HEK293 (cell line): ENCODE measurements at regions not wholly inside any gene's neighbourhood (a gene's known extent, or its start where the extent isn't known, plus 50 kb on each side); places are given as distances from the start of the nearest gene placed in this dataset.
"Not testable (repeated sequence)": the region's sequence is repeated elsewhere in the genome, so short reads cannot be mapped to it uniquely, and the experiment has no call there.

ENCODE experiments used
- MEIS1 ChIP-seq: sonication (generic); formaldehyde crosslinking; IDR thresholded peaks from 2 replicates; pipeline ENCODE4 v1.8.1; 2022; ENCODE audit warnings: missing genetic modification reagents, mild to moderate bottlenecking, borderline replicate concordance
- SP2 ChIP-seq: fragments of 450-650 bp; formaldehyde crosslinking; IDR thresholded peaks from 2 replicates; pipeline ENCODE4 v1.5.1; 2016; ENCODE audit warnings: missing biosample characterization, missing genetic modification characterization
- ZEB2 ChIP-seq: fragments of 450-650 bp; formaldehyde crosslinking; IDR thresholded peaks from 2 replicates; pipeline ENCODE4 v1.5.1; 2016; ENCODE audit warnings: missing biosample characterization, missing genetic modification characterization
- ZNF24 ChIP-seq: fragments of 450-650 bp; formaldehyde crosslinking; IDR thresholded peaks from 2 replicates; pipeline ENCODE4 v1.5.1; 2016; ENCODE audit warnings: missing biosample characterization, missing genetic modification characterization
- ZNF510 ChIP-seq: fragments of 450-650 bp; formaldehyde crosslinking; IDR thresholded peaks from 2 replicates; pipeline ENCODE4 v1.5.1; 2018; ENCODE audit warnings: mild to moderate bottlenecking, missing genetic modification characterization, missing biosample characterization; ENCODE audit not compliant: insufficient replicate concordance
- ZNF548 ChIP-seq: fragments of 450-650 bp; formaldehyde crosslinking; IDR thresholded peaks from 2 replicates; pipeline ENCODE4 v1.5.1; 2016; ENCODE audit warnings: missing biosample characterization, missing genetic modification characterization
- ZNF785 ChIP-seq: fragments of 450-650 bp; formaldehyde crosslinking; IDR thresholded peaks from 2 replicates; pipeline ENCODE4 v1.5.1; 2016; ENCODE audit warnings: missing biosample characterization, missing genetic modification characterization
- TF ChIP-seq, protein P1 (sequence below): fragments of 450-650 bp; formaldehyde crosslinking; IDR thresholded peaks from 2 replicates; pipeline ENCODE4 v1.5.1; 2016; ENCODE audit warnings: missing biosample characterization, missing genetic modification characterization
- TF ChIP-seq, protein P2 (sequence below): fragments of 450-650 bp; formaldehyde crosslinking; IDR thresholded peaks from 2 replicates; pipeline ENCODE4 v1.5.1; 2016; ENCODE audit warnings: missing biosample characterization, missing genetic modification characterization
- TF ChIP-seq, protein P3 (sequence below): fragments of 450-650 bp; formaldehyde crosslinking; IDR thresholded peaks from 2 replicates; pipeline ENCODE4 v1.5.1; 2016; ENCODE audit warnings: missing biosample characterization, missing genetic modification characterization
- TF ChIP-seq, protein P4 (sequence below): sonication (generic); formaldehyde crosslinking; IDR thresholded peaks from 2 replicates; pipeline ENCODE4 v1.8.1; 2022; ENCODE audit warnings: mild to moderate bottlenecking, moderate library complexity, missing genetic modification reagents
- TF ChIP-seq, protein P5 (sequence below): fragments of 450-650 bp; formaldehyde crosslinking; IDR thresholded peaks from 2 replicates; pipeline ENCODE4 v1.5.1; 2017; ENCODE audit warnings: missing biosample characterization, mild to moderate bottlenecking, missing genetic modification characterization, moderate library complexity

DNA sequence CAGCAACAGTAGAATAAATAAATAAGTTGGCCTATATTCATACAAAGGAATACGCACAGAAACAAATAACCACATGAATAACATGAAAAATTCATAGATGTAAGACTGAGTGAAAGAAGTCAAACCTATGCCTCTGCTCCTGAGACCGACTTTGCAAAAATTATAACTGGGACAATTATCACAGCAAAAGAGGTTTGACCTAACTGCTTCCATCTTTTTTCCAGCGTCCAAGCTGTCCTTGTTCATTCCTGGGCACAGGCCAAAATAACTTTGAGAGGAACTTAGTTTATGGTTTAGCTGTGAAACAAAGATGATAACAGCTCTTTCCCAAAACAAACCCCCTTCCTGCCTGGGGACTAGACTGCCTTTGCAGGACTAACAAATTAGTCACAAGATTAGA, 109.6 kb upstream of the NBPF11 start:
- TF ChIP-seq ZNF548 (tag by site-specific recombination); SP2 (tag by site-specific recombination); MEIS1 (CRISPR knock-in tag); ZNF785 (tag by site-specific recombination); ZNF510 (tag by site-specific recombination); ZEB2 (tag by site-specific recombination); ZNF24 (tag by site-specific recombination): not testable (repeated sequence)
- TF ChIP-seq, protein P1, sequence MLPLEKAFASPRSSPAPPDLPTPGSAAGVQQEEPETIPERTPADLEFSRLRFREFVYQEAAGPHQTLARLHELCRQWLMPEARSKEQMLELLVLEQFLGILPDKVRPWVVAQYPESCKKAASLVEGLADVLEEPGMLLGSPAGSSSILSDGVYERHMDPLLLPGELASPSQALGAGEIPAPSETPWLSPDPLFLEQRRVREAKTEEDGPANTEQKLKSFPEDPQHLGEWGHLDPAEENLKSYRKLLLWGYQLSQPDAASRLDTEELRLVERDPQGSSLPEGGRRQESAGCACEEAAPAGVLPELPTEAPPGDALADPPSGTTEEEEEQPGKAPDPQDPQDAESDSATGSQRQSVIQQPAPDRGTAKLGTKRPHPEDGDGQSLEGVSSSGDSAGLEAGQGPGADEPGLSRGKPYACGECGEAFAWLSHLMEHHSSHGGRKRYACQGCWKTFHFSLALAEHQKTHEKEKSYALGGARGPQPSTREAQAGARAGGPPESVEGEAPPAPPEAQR (tag by site-specific recombination): not testable (repeated sequence)
- TF ChIP-seq, protein P2, sequence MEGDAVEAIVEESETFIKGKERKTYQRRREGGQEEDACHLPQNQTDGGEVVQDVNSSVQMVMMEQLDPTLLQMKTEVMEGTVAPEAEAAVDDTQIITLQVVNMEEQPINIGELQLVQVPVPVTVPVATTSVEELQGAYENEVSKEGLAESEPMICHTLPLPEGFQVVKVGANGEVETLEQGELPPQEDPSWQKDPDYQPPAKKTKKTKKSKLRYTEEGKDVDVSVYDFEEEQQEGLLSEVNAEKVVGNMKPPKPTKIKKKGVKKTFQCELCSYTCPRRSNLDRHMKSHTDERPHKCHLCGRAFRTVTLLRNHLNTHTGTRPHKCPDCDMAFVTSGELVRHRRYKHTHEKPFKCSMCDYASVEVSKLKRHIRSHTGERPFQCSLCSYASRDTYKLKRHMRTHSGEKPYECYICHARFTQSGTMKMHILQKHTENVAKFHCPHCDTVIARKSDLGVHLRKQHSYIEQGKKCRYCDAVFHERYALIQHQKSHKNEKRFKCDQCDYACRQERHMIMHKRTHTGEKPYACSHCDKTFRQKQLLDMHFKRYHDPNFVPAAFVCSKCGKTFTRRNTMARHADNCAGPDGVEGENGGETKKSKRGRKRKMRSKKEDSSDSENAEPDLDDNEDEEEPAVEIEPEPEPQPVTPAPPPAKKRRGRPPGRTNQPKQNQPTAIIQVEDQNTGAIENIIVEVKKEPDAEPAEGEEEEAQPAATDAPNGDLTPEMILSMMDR (tag by site-specific recombination): not testable (repeated sequence)
- TF ChIP-seq, protein P3, sequence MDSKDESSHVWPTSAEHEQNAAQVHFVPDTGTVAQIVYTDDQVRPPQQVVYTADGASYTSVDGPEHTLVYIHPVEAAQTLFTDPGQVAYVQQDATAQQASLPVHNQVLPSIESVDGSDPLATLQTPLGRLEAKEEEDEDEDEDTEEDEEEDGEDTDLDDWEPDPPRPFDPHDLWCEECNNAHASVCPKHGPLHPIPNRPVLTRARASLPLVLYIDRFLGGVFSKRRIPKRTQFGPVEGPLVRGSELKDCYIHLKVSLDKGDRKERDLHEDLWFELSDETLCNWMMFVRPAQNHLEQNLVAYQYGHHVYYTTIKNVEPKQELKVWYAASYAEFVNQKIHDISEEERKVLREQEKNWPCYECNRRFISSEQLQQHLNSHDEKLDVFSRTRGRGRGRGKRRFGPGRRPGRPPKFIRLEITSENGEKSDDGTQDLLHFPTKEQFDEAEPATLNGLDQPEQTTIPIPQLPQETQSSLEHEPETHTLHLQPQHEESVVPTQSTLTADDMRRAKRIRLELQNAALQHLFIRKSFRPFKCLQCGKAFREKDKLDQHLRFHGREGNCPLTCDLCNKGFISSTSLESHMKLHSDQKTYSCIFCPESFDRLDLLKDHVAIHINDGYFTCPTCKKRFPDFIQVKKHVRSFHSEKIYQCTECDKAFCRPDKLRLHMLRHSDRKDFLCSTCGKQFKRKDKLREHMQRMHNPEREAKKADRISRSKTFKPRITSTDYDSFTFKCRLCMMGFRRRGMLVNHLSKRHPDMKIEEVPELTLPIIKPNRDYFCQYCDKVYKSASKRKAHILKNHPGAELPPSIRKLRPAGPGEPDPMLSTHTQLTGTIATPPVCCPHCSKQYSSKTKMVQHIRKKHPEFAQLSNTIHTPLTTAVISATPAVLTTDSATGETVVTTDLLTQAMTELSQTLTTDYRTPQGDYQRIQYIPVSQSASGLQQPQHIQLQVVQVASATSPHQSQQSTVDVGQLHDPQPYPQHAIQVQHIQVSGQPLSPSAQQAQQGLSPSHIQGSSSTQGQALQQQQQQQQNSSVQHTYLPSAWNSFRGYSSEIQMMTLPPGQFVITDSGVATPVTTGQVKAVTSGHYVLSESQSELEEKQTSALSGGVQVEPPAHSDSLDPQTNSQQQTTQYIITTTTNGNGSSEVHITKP (tag by site-specific recombination): not testable (repeated sequence)
- TF ChIP-seq, protein P4, sequence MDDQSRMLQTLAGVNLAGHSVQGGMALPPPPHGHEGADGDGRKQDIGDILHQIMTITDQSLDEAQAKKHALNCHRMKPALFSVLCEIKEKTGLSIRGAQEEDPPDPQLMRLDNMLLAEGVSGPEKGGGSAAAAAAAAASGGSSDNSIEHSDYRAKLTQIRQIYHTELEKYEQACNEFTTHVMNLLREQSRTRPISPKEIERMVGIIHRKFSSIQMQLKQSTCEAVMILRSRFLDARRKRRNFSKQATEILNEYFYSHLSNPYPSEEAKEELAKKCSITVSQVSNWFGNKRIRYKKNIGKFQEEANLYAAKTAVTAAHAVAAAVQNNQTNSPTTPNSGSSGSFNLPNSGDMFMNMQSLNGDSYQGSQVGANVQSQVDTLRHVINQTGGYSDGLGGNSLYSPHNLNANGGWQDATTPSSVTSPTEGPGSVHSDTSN (CRISPR knock-in tag): not testable (repeated sequence)
- TF ChIP-seq, protein P5, sequence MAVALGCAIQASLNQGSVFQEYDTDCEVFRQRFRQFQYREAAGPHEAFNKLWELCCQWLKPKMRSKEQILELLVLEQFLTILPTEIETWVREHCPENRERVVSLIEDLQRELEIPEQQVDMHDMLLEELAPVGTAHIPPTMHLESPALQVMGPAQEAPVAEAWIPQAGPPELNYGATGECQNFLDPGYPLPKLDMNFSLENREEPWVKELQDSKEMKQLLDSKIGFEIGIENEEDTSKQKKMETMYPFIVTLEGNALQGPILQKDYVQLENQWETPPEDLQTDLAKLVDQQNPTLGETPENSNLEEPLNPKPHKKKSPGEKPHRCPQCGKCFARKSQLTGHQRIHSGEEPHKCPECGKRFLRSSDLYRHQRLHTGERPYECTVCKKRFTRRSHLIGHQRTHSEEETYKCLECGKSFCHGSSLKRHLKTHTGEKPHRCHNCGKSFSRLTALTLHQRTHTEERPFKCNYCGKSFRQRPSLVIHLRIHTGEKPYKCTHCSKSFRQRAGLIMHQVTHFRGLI: not testable (repeated sequence)
